HG03520 (cell line): ENCODE measurements at regions not wholly inside any gene's neighbourhood (a gene's known extent, or its start where the extent isn't known, plus 50 kb on each side); places are given as distances from the start of the nearest gene placed in this dataset.

ENCODE experiments used
- ATAC-seq: cut with Tn5 transposase; IDR thresholded peaks from one replicate; pipeline ENCODE4 v1.9.1; 2021; ENCODE audit warnings: mild to moderate bottlenecking, moderate library complexity; ENCODE audit not compliant: unreplicated experiment

GRCh38 chr4:116872941-116873340 lies 212.4 kb downstream of the TRAM1L1 start:
- no peak for ATAC-seq

GRCh38 chr4:116872308-116872707 lies 213.1 kb downstream of the TRAM1L1 start:
- no peak for ATAC-seq

GRCh38 chr4:116870686-116871085 lies 214.7 kb downstream of the TRAM1L1 start:
- ATAC-seq, result no peak

- no peak for ATAC-seq
These were observed 219.3 kb downstream of the TRAM1L1 start for GRCh38 chr4:116866106-116866505.

- ATAC-seq, result no peak
These were observed 222.8 kb downstream of the TRAM1L1 start for GRCh38 chr4:116862592-116862991.

GRCh38 chr4:116860891-116861290 lies 224.5 kb downstream of the TRAM1L1 start:
- no peak for ATAC-seq

- no peak for ATAC-seq
These were observed 235.8 kb downstream of the TRAM1L1 start for GRCh38 chr4:116849620-116850019.

GRCh38 chr4:116847616-116848015 lies 237.8 kb downstream of the TRAM1L1 start:
- ATAC-seq, result no peak

GRCh38 chr4:116839826-116840225 lies 245.6 kb downstream of the TRAM1L1 start:
- no peak for ATAC-seq

GRCh38 chr4:116838609-116839008 lies 246.8 kb downstream of the TRAM1L1 start:
- ATAC-seq, result no peak

- no peak for ATAC-seq
These were observed 256.2 kb downstream of the TRAM1L1 start for GRCh38 chr4:116829187-116829586.

- ATAC-seq, result no peak
These were observed 261.2 kb downstream of the TRAM1L1 start for GRCh38 chr4:116824172-116824571.

- ATAC-seq, result no peak
These were observed 273.6 kb downstream of the TRAM1L1 start for GRCh38 chr4:116811730-116812129.

- ATAC-seq, result no peak
These were observed 289.4 kb downstream of the TRAM1L1 start for GRCh38 chr4:116796022-116796421.

- no peak for ATAC-seq
These were observed 296.7 kb downstream of the TRAM1L1 start for GRCh38 chr4:116788723-116789122.

GRCh38 chr4:116755051-116755450 lies 330.3 kb downstream of the TRAM1L1 start:
- ATAC-seq, result no peak

- no peak for ATAC-seq
These were observed 333.3 kb downstream of the TRAM1L1 start for GRCh38 chr4:116752027-116752426.

GRCh38 chr4:116736756-116737155 lies 348.6 kb downstream of the TRAM1L1 start:
- ATAC-seq, result no peak

- no peak for ATAC-seq
These were observed 351.2 kb downstream of the TRAM1L1 start for GRCh38 chr4:116734178-116734577.

- no peak for ATAC-seq
These were observed 352.0 kb downstream of the TRAM1L1 start for GRCh38 chr4:116733370-116733769.

- no peak for ATAC-seq
These were observed 358.9 kb downstream of the TRAM1L1 start for GRCh38 chr4:116726523-116726922.

- ATAC-seq, result peak; percentile 96
These were observed 361.1 kb downstream of the TRAM1L1 start for GRCh38 chr4:116724249-116724648.

- ATAC-seq, result no peak
These were observed 379.9 kb downstream of the TRAM1L1 start for GRCh38 chr4:116705466-116705865.

GRCh38 chr4:116702949-116703348 lies 382.4 kb downstream of the TRAM1L1 start:
- no peak for ATAC-seq
